Thyroid gland (tissue), 4 donors: ENCODE measurements at regions not wholly inside any gene's neighbourhood (a gene's known extent, or its start where the extent isn't known, plus 50 kb on each side); places are given as distances from the start of the nearest gene placed in this dataset.
A peak's percentile ranks its signal among the peaks of the same experiment; 100 is the strongest.

Source experiments
- DNase-seq, 2 donors: peaks; one replicate each; pipeline ENCODE4 v3.0.0-alpha.2; 2019
- H3K27ac ChIP-seq, 3 donors: fragments of 200-600 bp; sonication (generic); 1 replicate in 2 of 3; 2 replicates in 1 of 3; pipeline ENCODE4 v1.5.1; 2016 to 2019; ENCODE audit warnings: mild to moderate bottlenecking in 1 of 3, moderate library complexity in 1 of 3
- H3K27me3 ChIP-seq: fragments of 200-600 bp; sonication (generic); one replicate; pipeline ENCODE4 v1.5.1; 2019
- H3K36me3 ChIP-seq, 2 donors: fragments of 200-600 bp; sonication (generic); one replicate each; pipeline ENCODE4 v1.5.1; 2016 to 2019
- H3K4me1 ChIP-seq, 2 donors: fragments of 200-600 bp; sonication (generic); one replicate each; pipeline ENCODE4 v1.5.1; 2017 to 2019
- H3K4me3 ChIP-seq, 3 donors: fragments of 200-600 bp; sonication (generic); replicated peaks in 1 of 3; 1 replicate in 2 of 3; 2 replicates in 1 of 3; pipeline ENCODE4 v1.5.1; 2016; ENCODE audit warnings: mild to moderate bottlenecking in 1 of 3
- H3K9me3 ChIP-seq: fragments of 200-600 bp; sonication (generic); one replicate; pipeline ENCODE4 v1.5.1; 2017
- POLR2A ChIP-seq, 2 donors: fragments of 450-650 bp; IDR thresholded peaks; one replicate each; pipeline ENCODE4 v1.6.1; 2017; ENCODE audit warnings: antibody characterized with exemption in 2 of 2, mild to moderate bottlenecking in 2 of 2, moderate library complexity in 1 of 2
- WGBS, 2 donors: methylation state at CpG; one replicate each; pipeline ENCODE4 v1.1.5; 2017; 5-methylcytosine and 5-hydroxymethylcytosine counted together
- intact Hi-C: fragments of 100-400 bp; cut with DNase I; formaldehyde crosslinking; loops from one replicate; pipeline ENCODE4 v1.15.1; 2023
- TF ChIP-seq, protein P1 (sequence below), 6 experiments: fragments of 200-600 bp in 3 of 6; fragments of 450-650 bp in 3 of 6; sonication (generic) in 3 of 6; IDR thresholded peaks; one replicate each; pipeline ENCODE4 v1.5.1; 2016 to 2019; ENCODE audit warnings: antibody characterized with exemption in 6 of 6, mild to moderate bottlenecking in 2 of 6, inconsistent platforms in 1 of 6, moderate library complexity in 1 of 6

GRCh38 chr1:81605023-81605422 lies 195.7 kb upstream of the ADGRL2 start:
- no peak for DNase-seq
- no peak overlapping the region for H3K4me3 ChIP-seq
- intact Hi-C loops: no loop called here
- H3K27ac ChIP-seq: no peak overlapping the region
- H3K36me3 ChIP-seq: no peaks in the 10 kb centered on the region
- TF ChIP-seq, protein P1, sequence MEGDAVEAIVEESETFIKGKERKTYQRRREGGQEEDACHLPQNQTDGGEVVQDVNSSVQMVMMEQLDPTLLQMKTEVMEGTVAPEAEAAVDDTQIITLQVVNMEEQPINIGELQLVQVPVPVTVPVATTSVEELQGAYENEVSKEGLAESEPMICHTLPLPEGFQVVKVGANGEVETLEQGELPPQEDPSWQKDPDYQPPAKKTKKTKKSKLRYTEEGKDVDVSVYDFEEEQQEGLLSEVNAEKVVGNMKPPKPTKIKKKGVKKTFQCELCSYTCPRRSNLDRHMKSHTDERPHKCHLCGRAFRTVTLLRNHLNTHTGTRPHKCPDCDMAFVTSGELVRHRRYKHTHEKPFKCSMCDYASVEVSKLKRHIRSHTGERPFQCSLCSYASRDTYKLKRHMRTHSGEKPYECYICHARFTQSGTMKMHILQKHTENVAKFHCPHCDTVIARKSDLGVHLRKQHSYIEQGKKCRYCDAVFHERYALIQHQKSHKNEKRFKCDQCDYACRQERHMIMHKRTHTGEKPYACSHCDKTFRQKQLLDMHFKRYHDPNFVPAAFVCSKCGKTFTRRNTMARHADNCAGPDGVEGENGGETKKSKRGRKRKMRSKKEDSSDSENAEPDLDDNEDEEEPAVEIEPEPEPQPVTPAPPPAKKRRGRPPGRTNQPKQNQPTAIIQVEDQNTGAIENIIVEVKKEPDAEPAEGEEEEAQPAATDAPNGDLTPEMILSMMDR (IDR thresholded peaks at IDR 0.05): no peak
- no peak for TF ChIP-seq POLR2A (IDR thresholded peaks at IDR 0.05)
- H3K27me3 ChIP-seq: no peaks in the 10 kb centered on the region
- no peaks in the 10 kb centered on the region for H3K9me3 ChIP-seq
- no peaks in the 10 kb centered on the region for H3K4me1 ChIP-seq

GRCh38 chr1:81600878-81601622 lies 199.7 kb upstream of the ADGRL2 start:
- intact Hi-C loops: no loop called here
- Histone ChIP-seq H3K27ac (no peak overlapping the region), H3K9me3 (no peaks in the 10 kb centered on the region), H3K4me3 (no peak overlapping the region), H3K4me1 (no peaks in the 10 kb centered on the region), H3K27me3 (no peaks in the 10 kb centered on the region), H3K36me3 (no peaks in the 10 kb centered on the region)
- WGBS, 2 donors: 54 to 59% methylated on average over 3 of the region's 3 CpGs
- DNase-seq: peak; percentile 5 to 17
- no peak for TF ChIP-seq POLR2A (IDR thresholded peaks at IDR 0.05)
- TF ChIP-seq, protein P1 (IDR thresholded peaks at IDR 0.05): no peak

GRCh38 chr1:81600363-81600762 lies 200.4 kb upstream of the ADGRL2 start:
- Histone ChIP-seq H3K4me3 (no peak overlapping the region), H3K27me3 (no peaks in the 10 kb centered on the region), H3K27ac (no peak overlapping the region), H3K9me3 (no peaks in the 10 kb centered on the region), H3K36me3 (no peaks in the 10 kb centered on the region), H3K4me1 (no peaks in the 10 kb centered on the region)
- WGBS, 2 donors: 93 to 100% methylated on average over 1 of the region's 1 CpG
- TF ChIP-seq, protein P1 (IDR thresholded peaks at IDR 0.05): no peak
- TF ChIP-seq POLR2A (IDR thresholded peaks at IDR 0.05): no peak
- no peak for DNase-seq
- intact Hi-C loops: no loop called here

DNA sequence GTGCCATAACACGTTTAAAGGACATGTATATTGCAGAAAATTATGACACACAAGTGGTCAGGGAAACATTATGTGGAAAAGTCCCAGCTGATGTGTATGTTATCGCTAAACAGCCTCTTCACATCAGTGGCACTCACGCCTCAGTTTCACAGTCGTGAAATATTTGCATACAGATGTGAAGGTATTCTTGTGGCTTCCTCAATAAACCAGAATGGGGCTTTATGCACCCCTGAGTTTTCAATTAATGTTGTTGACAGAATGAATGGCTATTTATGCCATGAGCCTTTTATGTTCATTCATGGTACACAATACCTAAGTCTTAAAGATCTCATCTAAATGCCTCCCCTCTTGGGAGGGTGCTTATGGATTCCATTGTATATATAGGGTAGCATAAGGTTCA lies 202.1 kb upstream of the ADGRL2 start:
- no peak for DNase-seq
- TF ChIP-seq, protein P1 (IDR thresholded peaks at IDR 0.05): no peak
- TF ChIP-seq POLR2A (IDR thresholded peaks at IDR 0.05): no peak
- Histone ChIP-seq H3K9me3 (no peaks in the 10 kb centered on the region), H3K4me1 (no peaks in the 10 kb centered on the region), H3K4me3 (no peak overlapping the region), H3K36me3 (no peaks in the 10 kb centered on the region), H3K27ac (no peak overlapping the region), H3K27me3 (no peaks in the 10 kb centered on the region)
- WGBS, 2 donors: 92 to 97% methylated on average over 4 of the region's 4 CpGs
- intact Hi-C loops: no loop called here

DNA sequence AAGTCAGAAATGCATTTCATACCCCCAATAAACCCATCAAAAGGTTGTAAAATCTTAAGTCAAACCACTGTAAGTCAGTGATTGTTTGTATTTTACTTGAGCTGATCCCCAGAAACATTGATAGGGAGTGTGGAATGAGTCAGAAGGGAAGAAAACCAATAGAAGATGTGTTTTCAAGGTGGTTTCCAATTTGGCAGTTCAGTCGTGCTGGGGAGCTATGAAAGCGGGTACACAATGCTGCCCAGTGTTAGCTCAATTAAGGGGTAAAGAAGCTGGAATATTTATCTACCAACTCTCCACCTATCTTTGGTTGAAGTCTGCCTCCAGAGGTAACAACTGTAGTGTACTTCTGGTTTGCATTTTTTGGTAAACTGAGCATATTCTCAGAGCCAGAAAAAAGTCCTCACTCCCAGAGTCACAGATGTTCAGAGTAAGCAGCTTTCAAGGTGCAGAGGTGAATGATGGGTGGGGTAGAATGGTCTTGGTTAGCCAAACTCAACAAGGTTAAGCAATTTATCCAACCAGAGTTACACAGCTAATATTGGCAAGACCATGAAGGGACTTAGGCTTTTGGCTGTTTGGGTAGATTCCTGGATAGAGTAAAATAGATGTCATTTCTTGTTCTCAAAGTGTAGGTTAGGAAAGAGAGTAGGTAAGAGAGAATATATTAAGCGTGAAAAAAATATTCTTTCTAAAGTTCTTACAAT lies 202.9 kb upstream of the ADGRL2 start:
- no peaks in the 10 kb centered on the region for H3K9me3 ChIP-seq
- TF ChIP-seq POLR2A (IDR thresholded peaks at IDR 0.05): no peak
- TF ChIP-seq, protein P1 (IDR thresholded peaks at IDR 0.05): no peak
- whole genome bisulfite sequencing, 2 donors: 87 to 96% methylated on average over 3 of the region's 3 CpGs
- H3K4me1 ChIP-seq: no peaks in the 10 kb centered on the region
- H3K27ac ChIP-seq: no peak overlapping the region
- H3K36me3 ChIP-seq: no peaks in the 10 kb centered on the region
- intact Hi-C loops: no loop called here
- DNase-seq: no peak
- H3K27me3 ChIP-seq: no peaks in the 10 kb centered on the region
- H3K4me3 ChIP-seq: no peak overlapping the region
